ENCODE measurements at regions not wholly inside any gene's neighbourhood (a gene's known extent, or its start where the extent isn't known, plus 50 kb on each side); places are given as distances from the start of the nearest gene placed in this dataset.

DNA sequence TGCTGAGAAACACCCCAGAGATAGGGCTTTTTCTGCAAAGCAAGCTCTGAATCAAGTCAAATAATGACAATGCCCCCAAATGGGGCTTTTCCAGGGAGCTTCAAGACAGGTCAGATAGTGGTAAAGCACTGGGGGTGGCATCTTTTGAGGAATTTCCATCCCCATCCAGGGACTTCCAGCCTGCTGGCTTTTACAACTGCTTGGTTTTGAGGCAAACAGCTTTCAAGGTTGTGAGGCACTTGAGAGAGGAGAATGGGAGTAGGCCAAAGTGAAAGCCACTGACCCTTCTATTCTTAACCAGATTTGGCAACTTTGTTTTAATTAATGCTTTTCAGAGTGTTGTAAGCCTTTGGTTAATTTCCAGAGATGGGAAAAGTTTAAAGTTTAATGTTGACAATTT lies 762.0 kb upstream of the POU3F3 start:
- no peak for DNase-seq
- Mint-ChIP-seq H3K27me3 (ENCODE audit: low read depth) (no peaks in the 10 kb centered on the region), H3K4me1 (peaks cover 5 to 7% of the 10 kb centered on the region in 2 experiments; a peak in 3 of 4 replicates)

More for the DNA sequence above, 762.0 kb upstream of the POU3F3 start:
- Histone ChIP-seq H4K5ac (ENCODE audit: insufficient read length, low read depth, low read length) (no peak overlapping the region), H3K4me2 (ENCODE audit: insufficient read depth, insufficient read length, low read length) (no peak overlapping the region), H3T11ph (ENCODE audit: low read length) (no peak overlapping the region), H2AK5ac (ENCODE audit: insufficient read length, low read length) (no peak overlapping the region), H3K56ac (ENCODE audit: insufficient read length, low read depth, low read length) (no peak overlapping the region), H3K14ac (ENCODE audit: insufficient read depth, low read length) (no peak overlapping the region), H4K8ac (replicated peaks; ENCODE audit: insufficient read length, low read depth, low read length) (no peak overlapping the region), H3K27ac (ENCODE audit: insufficient read length, low read depth, low read length) (no peak overlapping the region), H3K23ac (ENCODE audit: insufficient read length, low read depth, low read length) (no peak overlapping the region), H2BK120ac (ENCODE audit: low read depth, low read length, poor library complexity, severe bottlenecking) (no peak overlapping the region), H2BK12ac (ENCODE audit: insufficient read length, low read depth, low read length) (no peak overlapping the region), H4K91ac (ENCODE audit: insufficient read length, low read depth, low read length) (no peak overlapping the region), H2BK20ac (ENCODE audit: low read depth, low read length, poor library complexity, severe bottlenecking) (no peak overlapping the region), H3K79me2 (ENCODE audit: insufficient read depth, low read length) (no peaks in the 10 kb centered on the region), H3K79me1 (ENCODE audit: insufficient read depth, low read depth, low read length, poor library complexity, severe bottlenecking) (no peaks in the 10 kb centered on the region), H3K9ac (ENCODE audit: extremely low read depth, insufficient read length, low read length) (no peak overlapping the region), H2BK5ac (ENCODE audit: insufficient read length, low read length) (no peak overlapping the region), H3K4ac (ENCODE audit: low read depth, low read length) (no peak overlapping the region), H2BK15ac (ENCODE audit: low read depth, low read length) (no peak overlapping the region), H2AFZ (ENCODE audit: low read length) (no peak overlapping the region), H3K27me3 (ENCODE audit: insufficient read depth, low read length) (no peaks in the 10 kb centered on the region), H3K9me3 (ENCODE audit: control insufficient read depth, low read depth, low read length) (peaks cover 10% of the 10 kb centered on the region), H3K23me2 (ENCODE audit: insufficient read length, low read depth, low read length, poor library complexity, severe bottlenecking) (peaks cover 2% of the 10 kb centered on the region), H3K4me1 (ENCODE audit: insufficient read depth, low read length) (no peaks in the 10 kb centered on the region), H4K20me1 (ENCODE audit: control insufficient read depth, insufficient read depth, insufficient read length) (no peaks in the 10 kb centered on the region), H3K18ac (ENCODE audit: insufficient read length, low read depth, low read length) (no peak overlapping the region)
- TF ChIP-seq, protein P1, sequence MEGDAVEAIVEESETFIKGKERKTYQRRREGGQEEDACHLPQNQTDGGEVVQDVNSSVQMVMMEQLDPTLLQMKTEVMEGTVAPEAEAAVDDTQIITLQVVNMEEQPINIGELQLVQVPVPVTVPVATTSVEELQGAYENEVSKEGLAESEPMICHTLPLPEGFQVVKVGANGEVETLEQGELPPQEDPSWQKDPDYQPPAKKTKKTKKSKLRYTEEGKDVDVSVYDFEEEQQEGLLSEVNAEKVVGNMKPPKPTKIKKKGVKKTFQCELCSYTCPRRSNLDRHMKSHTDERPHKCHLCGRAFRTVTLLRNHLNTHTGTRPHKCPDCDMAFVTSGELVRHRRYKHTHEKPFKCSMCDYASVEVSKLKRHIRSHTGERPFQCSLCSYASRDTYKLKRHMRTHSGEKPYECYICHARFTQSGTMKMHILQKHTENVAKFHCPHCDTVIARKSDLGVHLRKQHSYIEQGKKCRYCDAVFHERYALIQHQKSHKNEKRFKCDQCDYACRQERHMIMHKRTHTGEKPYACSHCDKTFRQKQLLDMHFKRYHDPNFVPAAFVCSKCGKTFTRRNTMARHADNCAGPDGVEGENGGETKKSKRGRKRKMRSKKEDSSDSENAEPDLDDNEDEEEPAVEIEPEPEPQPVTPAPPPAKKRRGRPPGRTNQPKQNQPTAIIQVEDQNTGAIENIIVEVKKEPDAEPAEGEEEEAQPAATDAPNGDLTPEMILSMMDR (conservative IDR thresholded peaks at IDR 0.05): no peak
- H3K4me3 Mint-ChIP-seq: no peak overlapping the region
- no peak overlapping the region for H3K27ac Mint-ChIP-seq
- H3K9me3 Mint-ChIP-seq: peaks cover 24 to 26% of the 10 kb centered on the region in 2 experiments
- H3K36me3 Mint-ChIP-seq (ENCODE audit: insufficient read depth in 1 of 3, low read depth in 3 of 3): peaks cover 11 to 18% (median 12%) of the 10 kb centered on the region in 3 experiments

Data from H9 (cell line).